BJ (cell line): ENCODE measurements at regions not wholly inside any gene's neighbourhood (a gene's known extent, or its start where the extent isn't known, plus 50 kb on each side); places are given as distances from the start of the nearest gene placed in this dataset.

Experiments
- CTCF ChIA-PET: fragments of 350-600 bp; formaldehyde crosslinking; extraction: SDS; loops from one replicate; lab custom pipeline; 2021; ENCODE audit warnings: antibody characterized with exemption, inconsistent platforms; lab: Yijun Ruan, JAX
- POLR2A ChIA-PET: fragments of 300-600 bp; sonication (Branson Sonifier 250); formaldehyde crosslinking; extraction: SDS; loops from one replicate; lab custom pipeline; 2021; ENCODE audit warnings: antibody characterized with exemption; lab: Charles Lee
- DNase-seq: peaks from one replicate; pipeline ENCODE4 v3.0.0-alpha.2; 2011; ENCODE audit warnings: low read depth
- H3K27me3 ChIP-seq: 2 replicates; pipeline ENCODE4 v1.6.0; 2011; ENCODE audit warnings: low read length; ENCODE audit not compliant: control insufficient read depth, insufficient read depth
- H3K36me3 ChIP-seq: 2 replicates; pipeline ENCODE4 v1.5.1; 2011; ENCODE audit warnings: low read length; ENCODE audit not compliant: control insufficient read depth, insufficient read depth
- H3K4me3 ChIP-seq: 2 replicates; pipeline ENCODE4 v1.5.1; 2011; ENCODE audit warnings: low read depth, mild to moderate bottlenecking, control low read depth, low read length
- CTCF ChIP-seq: IDR thresholded peaks from 2 replicates; pipeline ENCODE4 v1.5.1; 2011; ENCODE audit warnings: low read depth, mild to moderate bottlenecking, control low read depth, inconsistent platforms, low read length, moderate library complexity; ENCODE audit not compliant: insufficient read depth

- TF ChIP-seq CTCF: no peak
- H3K27me3 ChIP-seq: no peaks in the 10 kb centered on the region
- ChIA-PET POLR2A (no interaction called here), CTCF (interaction anchor here (1.0 to 6.0 kb wide), 6 partner anchors 8 to 274 kb away, joined by 3 to 36 read pairs (median 9); partner anchors contain the start of gene PIGC)
- DNase-seq: no peak
- no peaks in the 10 kb centered on the region for H3K36me3 ChIP-seq
- no peak overlapping the region for H3K4me3 ChIP-seq
Observed at GRCh38 chr1:172717722-172718465, 59.0 kb downstream of the FASLG start.

GRCh38 chr1:172719066-172719627 is 60.2 kb downstream of the FASLG start:
- TF ChIP-seq CTCF: no peak
- no peak for DNase-seq
- ChIA-PET POLR2A (interaction anchor here (0.8 kb wide), 1 partner anchor 186 kb away, joined by 3 read pairs; the partner anchor contains the start of gene SUCO), CTCF (interaction anchor here (0.5 to 6.0 kb wide), 25 partner anchors 10 to 1220 kb away, joined by 3 to 36 read pairs (median 4); partner anchors contain the start of genes FASLG and PIGC)
- Histone ChIP-seq H3K4me3 (no peak overlapping the region), H3K36me3 (no peaks in the 10 kb centered on the region), H3K27me3 (no peaks in the 10 kb centered on the region)

GRCh38 chr1:172719694-172720138 is 60.8 kb downstream of the FASLG start:
- DNase-seq: no peak
- Histone ChIP-seq H3K36me3 (no peaks in the 10 kb centered on the region), H3K4me3 (no peak overlapping the region), H3K27me3 (no peaks in the 10 kb centered on the region)
- ChIA-PET POLR2A (interaction anchor here (0.7 to 0.8 kb wide), 2 partner anchors 174 to 187 kb away, joined by 3 to 5 read pairs; partner anchors contain the start of gene SUCO), CTCF (interaction anchor here (0.5 to 6.0 kb wide), 29 partner anchors 9 to 1187 kb away, joined by 3 to 36 read pairs (median 4); partner anchors contain the start of genes FASLG and PIGC)
- peak; percentile 74 for TF ChIP-seq CTCF

GRCh38 chr1:172720339-172720738 is 61.4 kb downstream of the FASLG start:
- no peak for TF ChIP-seq CTCF
- no peaks in the 10 kb centered on the region for H3K36me3 ChIP-seq
- CTCF ChIA-PET: interaction anchor here (0.6 to 6.0 kb wide), 25 partner anchors 9 to 718 kb away, joined by 3 to 36 read pairs (median 5); partner anchors contain the start of genes FASLG and PIGC
- DNase-seq: no peak
- H3K27me3 ChIP-seq: no peaks in the 10 kb centered on the region
- POLR2A ChIA-PET: interaction anchor here (0.7 kb wide), 1 partner anchor 175 kb away, joined by 5 read pairs; no protein-coding TSS in a partner anchor
- H3K4me3 ChIP-seq: no peak overlapping the region

- DNase-seq: no peak
- H3K36me3 ChIP-seq: no peaks in the 10 kb centered on the region
- H3K27me3 ChIP-seq: no peaks in the 10 kb centered on the region
- POLR2A ChIA-PET: no interaction called here
- CTCF ChIA-PET: interaction anchor here (1.1 to 1.2 kb wide), 2 partner anchors 273 to 1335 kb away, joined by 3 to 4 read pairs; no protein-coding TSS in a partner anchor
- H3K4me3 ChIP-seq: no peak overlapping the region
- TF ChIP-seq CTCF: no peak
Observed at GRCh38 chr1:172723251-172723650, 64.3 kb downstream of the FASLG start.
